ENCODE measurements at regions not wholly inside any gene's neighbourhood (a gene's known extent, or its start where the extent isn't known, plus 50 kb on each side); places are given as distances from the start of the nearest gene placed in this dataset.

- ChIA-PET CTCF (interaction anchor here (0.6 to 0.8 kb wide), 3 partner anchors 17 to 115 kb away, joined by 3 to 5 read pairs (median 3); no protein-coding TSS in a partner anchor), POLR2A (ENCODE audit: low non-redundant PET) (no interaction called here)
- TF ChIP-seq CTCF (conservative IDR thresholded peaks at IDR 0.05; ENCODE audit: low read depth): no peak
- H3K27ac ChIP-seq: no peak overlapping the region
- no peak for DNase-seq (ENCODE audit: low spot score)
Observed at GRCh38 chr9:22643541-22643940, 196.9 kb downstream of the DMRTA1 start.

- H3K27ac ChIP-seq: no peak overlapping the region
- CTCF ChIA-PET: no interaction called here
- no peak for TF ChIP-seq CTCF (conservative IDR thresholded peaks at IDR 0.05; ENCODE audit: low read depth)
- DNase-seq (ENCODE audit: low spot score): peak; percentile 11
- POLR2A ChIA-PET (ENCODE audit: low non-redundant PET): no interaction called here
Observed at GRCh38 chr9:22645893-22646292, 199.3 kb downstream of the DMRTA1 start.

DNA sequence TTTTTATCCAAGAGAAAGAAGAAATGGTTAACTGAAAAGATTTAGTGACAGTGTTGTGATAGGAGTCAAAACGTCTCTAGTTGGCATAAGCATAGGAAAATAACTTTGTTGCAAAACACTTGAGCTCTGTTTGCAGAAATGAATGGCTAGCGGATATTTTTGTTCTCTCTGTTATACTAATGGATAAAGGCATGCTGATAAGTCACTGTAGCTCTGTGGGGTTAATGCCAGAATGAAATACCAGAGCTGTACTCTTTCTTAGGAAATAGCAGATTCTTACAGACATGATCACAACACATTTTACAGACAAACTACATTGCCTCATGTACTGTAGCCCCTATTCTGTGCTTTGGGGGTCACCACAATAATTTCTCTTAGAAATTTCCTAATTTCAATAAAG is 202.8 kb downstream of the DMRTA1 start:
- TF ChIP-seq CTCF (conservative IDR thresholded peaks at IDR 0.05; ENCODE audit: low read depth): no peak
- no peak for DNase-seq (ENCODE audit: low spot score)
- H3K27ac ChIP-seq: no peak overlapping the region
- ChIA-PET CTCF (interaction anchor here (0.6 kb wide), 1 partner anchor 107 kb away, joined by 3 read pairs; no protein-coding TSS in a partner anchor), POLR2A (ENCODE audit: low non-redundant PET) (no interaction called here)

DNA sequence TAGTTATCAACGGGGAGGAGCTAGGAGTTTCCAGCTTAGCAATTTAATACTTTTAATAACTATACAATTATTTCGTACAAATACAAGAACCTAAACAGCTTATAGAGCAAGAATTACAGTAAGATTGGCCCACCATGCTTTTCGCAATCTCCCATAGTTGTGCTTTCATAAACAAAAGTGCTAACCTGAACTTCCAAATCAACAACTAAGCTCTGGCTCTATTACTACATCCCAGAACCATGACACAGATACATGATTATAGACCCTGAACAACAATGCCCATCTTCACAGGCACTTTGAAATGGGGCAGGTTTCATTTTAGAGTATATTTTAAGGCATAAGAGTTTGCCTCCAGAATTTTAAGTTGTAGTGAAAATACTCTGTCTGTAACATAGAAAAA is 203.5 kb downstream of the DMRTA1 start:
- no peak overlapping the region for H3K27ac ChIP-seq
- TF ChIP-seq CTCF (conservative IDR thresholded peaks at IDR 0.05; ENCODE audit: low read depth): no peak
- DNase-seq (ENCODE audit: low spot score): no peak
- CTCF ChIA-PET: no interaction called here
- POLR2A ChIA-PET (ENCODE audit: low non-redundant PET): no interaction called here

DNA sequence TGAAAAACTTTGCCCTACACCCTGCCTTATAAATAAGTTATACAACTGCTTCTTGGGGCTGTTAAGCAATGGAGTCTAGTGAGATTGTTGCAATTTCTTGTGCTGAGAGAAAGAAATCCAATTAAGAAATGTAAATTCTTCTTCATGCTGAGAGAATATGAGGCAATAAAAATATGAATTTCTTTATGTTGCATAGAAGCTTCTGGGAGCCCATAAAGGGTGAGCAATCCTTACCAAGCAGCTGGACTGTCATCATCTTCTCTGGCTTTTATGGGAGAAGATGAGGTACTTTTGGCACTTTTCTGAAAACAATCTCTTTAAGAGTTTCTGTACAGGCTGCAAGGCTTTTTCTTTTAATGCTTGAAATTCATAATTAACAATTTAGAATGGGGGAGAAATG is 204.3 kb downstream of the DMRTA1 start:
- DNase-seq (ENCODE audit: low spot score): no peak
- TF ChIP-seq CTCF (conservative IDR thresholded peaks at IDR 0.05; ENCODE audit: low read depth): no peak
- POLR2A ChIA-PET (ENCODE audit: low non-redundant PET): no interaction called here
- CTCF ChIA-PET: no interaction called here
- H3K27ac ChIP-seq: no peak overlapping the region

DNA sequence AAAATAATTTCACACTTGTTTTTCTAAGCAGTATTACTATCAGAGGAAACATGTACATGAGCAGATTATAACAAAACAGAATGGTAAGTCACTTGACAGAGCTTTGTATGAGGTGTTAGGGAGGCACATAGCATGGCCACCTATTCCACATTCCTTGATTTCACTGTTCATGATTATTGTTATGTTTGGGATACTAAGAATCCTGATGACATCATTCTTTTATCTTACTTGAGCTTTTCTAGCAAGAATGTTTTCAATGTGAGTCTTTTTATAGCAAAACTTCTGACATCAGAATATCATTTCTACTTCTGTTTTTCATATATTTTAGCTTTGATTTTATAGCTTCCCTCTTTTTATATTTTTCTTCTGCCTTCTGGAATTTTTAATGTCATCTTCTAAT is 208.2 kb downstream of the DMRTA1 start:
- POLR2A ChIA-PET (ENCODE audit: low non-redundant PET): no interaction called here

More for the DNA sequence above, 208.2 kb downstream of the DMRTA1 start:
- no peak for TF ChIP-seq CTCF (conservative IDR thresholded peaks at IDR 0.05; ENCODE audit: low read depth)
- CTCF ChIA-PET: no interaction called here
- H3K27ac ChIP-seq: no peak overlapping the region
- DNase-seq (ENCODE audit: low spot score): no peak
